Suprapubic skin (tissue), 3 donors: ENCODE measurements at regions not wholly inside any gene's neighbourhood (a gene's known extent, or its start where the extent isn't known, plus 50 kb on each side); places are given as distances from the start of the nearest gene placed in this dataset.

Experiments
- CTCF ChIP-seq, 2 donors: fragments of 200-600 bp in 1 of 2; fragments of 450-650 bp in 1 of 2; sonication (generic) in 1 of 2; IDR thresholded peaks; one replicate each; pipeline ENCODE4 v1.5.1; 2016 to 2019; ENCODE audit warnings: antibody characterized with exemption in 2 of 2, mild to moderate bottlenecking in 1 of 2, moderate library complexity in 1 of 2
- POLR2A ChIP-seq, 2 donors: fragments of 450-650 bp; IDR thresholded peaks; one replicate each; pipeline ENCODE4 v1.6.1; 2017; ENCODE audit warnings: antibody characterized with exemption in 2 of 2, mild to moderate bottlenecking in 2 of 2, moderate library complexity in 2 of 2

- no peak for TF ChIP-seq CTCF (IDR thresholded peaks at IDR 0.05)
- no peak for TF ChIP-seq POLR2A (IDR thresholded peaks at IDR 0.05)
These were observed 492.0 kb upstream of the CNTNAP2 start for GRCh38 chr7:145624618-145625017.
